DOHH2 (cell line): ENCODE measurements at regions not wholly inside any gene's neighbourhood (a gene's known extent, or its start where the extent isn't known, plus 50 kb on each side); places are given as distances from the start of the nearest gene placed in this dataset.
A peak's percentile ranks its signal among the peaks of the same experiment; 100 is the strongest.

Source experiments
- H3F3A ChIP-seq: fragments of 200-600 bp; sonication (generic), shearing (Covaris generic); 2 replicates; pipeline ENCODE4 v1.6.0; 2016; ENCODE audit warnings: antibody characterized with exemption, mild to moderate bottlenecking; ENCODE audit not compliant: control insufficient read depth, insufficient read depth
- H3K27ac ChIP-seq: fragments of 200-600 bp; sonication (generic); 2 replicates; pipeline ENCODE4 v1.5.1; 2014; ENCODE audit warnings: low read depth, mild to moderate bottlenecking, low read length, moderate library complexity
- H3K27me3 ChIP-seq: fragments of 200-600 bp; sonication (generic); 2 replicates; pipeline ENCODE4 v1.6.1; 2014; ENCODE audit warnings: mild to moderate bottlenecking, low read length, mixed read lengths; ENCODE audit not compliant: control insufficient read depth
- H3K36me3 ChIP-seq: fragments of 200-600 bp; sonication (generic); 2 replicates; pipeline ENCODE4 v1.6.1; 2014; ENCODE audit warnings: mild to moderate bottlenecking, low read length, moderate library complexity, mixed read lengths; ENCODE audit not compliant: control insufficient read depth
- H3K4me1 ChIP-seq: fragments of 200-600 bp; sonication (generic); 2 replicates; pipeline ENCODE4 v1.6.1; 2014; ENCODE audit warnings: mild to moderate bottlenecking, low read length, mixed read lengths; ENCODE audit not compliant: control insufficient read depth
- H3K4me2 ChIP-seq: fragments of 200-600 bp; sonication (generic); 2 replicates; pipeline ENCODE4 v1.6.0; 2014; ENCODE audit warnings: mild to moderate bottlenecking, low read length, moderate library complexity
- H3K4me3 ChIP-seq: fragments of 200-600 bp; sonication (generic); 2 replicates; pipeline ENCODE4 v1.5.1; 2014; ENCODE audit warnings: mild to moderate bottlenecking, low read length, mixed read lengths
- H3K79me2 ChIP-seq: fragments of 200-600 bp; sonication (generic); 2 replicates; pipeline ENCODE4 v1.6.1; 2014; ENCODE audit warnings: mild to moderate bottlenecking, low read length, mixed read lengths; ENCODE audit not compliant: control insufficient read depth
- H3K9me2 ChIP-seq: fragments of 200-600 bp; sonication (generic); replicated peaks from 2 replicates; pipeline ENCODE4 v1.6.1; 2014; ENCODE audit warnings: mild to moderate bottlenecking, low read length, mixed read lengths; ENCODE audit not compliant: control insufficient read depth
- H3K9me3 ChIP-seq: fragments of 200-600 bp; sonication (generic); 2 replicates; pipeline ENCODE4 v1.6.1; 2014; ENCODE audit warnings: antibody characterized with exemption, low read length, mixed read lengths; ENCODE audit not compliant: control insufficient read depth, insufficient read depth
- H4K20me1 ChIP-seq: fragments of 200-600 bp; sonication (generic); 2 replicates; pipeline ENCODE4 v1.6.0; 2014; ENCODE audit warnings: low read depth, mild to moderate bottlenecking, antibody characterized with exemption, low read length, moderate library complexity; ENCODE audit not compliant: control insufficient read depth, insufficient read depth
- EZH2phosphoT487 ChIP-seq: fragments of 200-600 bp; sonication (generic); IDR thresholded peaks from 2 replicates; pipeline ENCODE4 v1.6.1; 2017; ENCODE audit warnings: borderline replicate concordance, mild to moderate bottlenecking, antibody characterized with exemption, low read length, moderate library complexity, mixed read lengths
- TF ChIP-seq, protein P1 (sequence below): fragments of 200-600 bp; sonication (generic); IDR thresholded peaks from one replicate; pipeline ENCODE4 v1.5.1; 2014; ENCODE audit warnings: antibody characterized with exemption, mild to moderate bottlenecking, low read depth, low read length; ENCODE audit not compliant: poor library complexity, severe bottlenecking

GRCh38 chr1:88302843-88303486 lies 381.1 kb upstream of the PKN2 start:
- H3K4me1 ChIP-seq: no peaks in the 10 kb centered on the region
- H3K4me3 ChIP-seq: no peak overlapping the region
- peaks cover 5% of the 10 kb centered on the region; the same call in 1 of the 2 replicates for H3K27me3 ChIP-seq
- H3K4me2 ChIP-seq: no peak overlapping the region
- no peaks in the 10 kb centered on the region for H4K20me1 ChIP-seq
- TF ChIP-seq, protein P1, sequence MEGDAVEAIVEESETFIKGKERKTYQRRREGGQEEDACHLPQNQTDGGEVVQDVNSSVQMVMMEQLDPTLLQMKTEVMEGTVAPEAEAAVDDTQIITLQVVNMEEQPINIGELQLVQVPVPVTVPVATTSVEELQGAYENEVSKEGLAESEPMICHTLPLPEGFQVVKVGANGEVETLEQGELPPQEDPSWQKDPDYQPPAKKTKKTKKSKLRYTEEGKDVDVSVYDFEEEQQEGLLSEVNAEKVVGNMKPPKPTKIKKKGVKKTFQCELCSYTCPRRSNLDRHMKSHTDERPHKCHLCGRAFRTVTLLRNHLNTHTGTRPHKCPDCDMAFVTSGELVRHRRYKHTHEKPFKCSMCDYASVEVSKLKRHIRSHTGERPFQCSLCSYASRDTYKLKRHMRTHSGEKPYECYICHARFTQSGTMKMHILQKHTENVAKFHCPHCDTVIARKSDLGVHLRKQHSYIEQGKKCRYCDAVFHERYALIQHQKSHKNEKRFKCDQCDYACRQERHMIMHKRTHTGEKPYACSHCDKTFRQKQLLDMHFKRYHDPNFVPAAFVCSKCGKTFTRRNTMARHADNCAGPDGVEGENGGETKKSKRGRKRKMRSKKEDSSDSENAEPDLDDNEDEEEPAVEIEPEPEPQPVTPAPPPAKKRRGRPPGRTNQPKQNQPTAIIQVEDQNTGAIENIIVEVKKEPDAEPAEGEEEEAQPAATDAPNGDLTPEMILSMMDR: peak; percentile 10
- no peak for TF ChIP-seq EZH2phosphoT487
- no peaks in the 10 kb centered on the region for H3K36me3 ChIP-seq
- H3F3A ChIP-seq: no peaks in the 10 kb centered on the region
- no peaks in the 10 kb centered on the region for H3K9me3 ChIP-seq
- H3K9me2 ChIP-seq: no peaks in the 10 kb centered on the region
- H3K27ac ChIP-seq: no peak overlapping the region
- H3K79me2 ChIP-seq: no peaks in the 10 kb centered on the region

GRCh38 chr1:88311265-88311664 lies 372.8 kb upstream of the PKN2 start:
- no peaks in the 10 kb centered on the region for H3K9me3 ChIP-seq
- no peaks in the 10 kb centered on the region for H3K36me3 ChIP-seq
- TF ChIP-seq, protein P1: no peak
- no peak for TF ChIP-seq EZH2phosphoT487
- H3K27ac ChIP-seq: no peak overlapping the region
- H4K20me1 ChIP-seq: no peaks in the 10 kb centered on the region
- no peaks in the 10 kb centered on the region for H3K79me2 ChIP-seq
- no peaks in the 10 kb centered on the region for H3K27me3 ChIP-seq
- no peak overlapping the region for H3K4me3 ChIP-seq
- H3K4me1 ChIP-seq: no peaks in the 10 kb centered on the region
- no peaks in the 10 kb centered on the region for H3F3A ChIP-seq
- no peaks in the 10 kb centered on the region for H3K9me2 ChIP-seq
- H3K4me2 ChIP-seq: no peak overlapping the region

DNA sequence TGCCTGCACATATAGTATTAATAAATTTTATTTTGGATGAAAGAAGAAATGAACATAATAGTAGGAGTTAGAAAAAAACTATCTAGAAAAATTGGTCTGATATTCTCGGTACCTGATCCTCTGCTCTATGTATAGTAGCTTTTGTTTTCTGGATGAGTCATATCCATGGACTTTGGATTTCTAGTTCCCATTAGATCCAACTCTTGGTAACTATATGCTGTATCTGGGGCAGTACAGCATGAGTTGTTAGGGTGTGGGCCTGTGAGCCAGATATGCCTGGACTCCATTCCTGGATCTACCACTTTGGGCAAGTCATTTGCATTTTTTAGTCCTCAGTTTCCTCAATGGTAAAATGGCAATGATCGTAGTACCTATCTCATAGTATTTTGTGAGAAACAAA lies 372.2 kb upstream of the PKN2 start:
- H3K36me3 ChIP-seq: no peaks in the 10 kb centered on the region
- no peaks in the 10 kb centered on the region for H4K20me1 ChIP-seq
- no peak overlapping the region for H3K4me3 ChIP-seq
- H3K27ac ChIP-seq: no peak overlapping the region
- H3F3A ChIP-seq: no peaks in the 10 kb centered on the region
- no peaks in the 10 kb centered on the region for H3K27me3 ChIP-seq
- H3K9me3 ChIP-seq: no peaks in the 10 kb centered on the region
- H3K4me1 ChIP-seq: no peaks in the 10 kb centered on the region
- no peaks in the 10 kb centered on the region for H3K9me2 ChIP-seq
- TF ChIP-seq, protein P1: no peak
- no peak for TF ChIP-seq EZH2phosphoT487
- H3K4me2 ChIP-seq: no peak overlapping the region
- H3K79me2 ChIP-seq: no peaks in the 10 kb centered on the region
